ENCODE measurements at regions not wholly inside any gene's neighbourhood (a gene's known extent, or its start where the extent isn't known, plus 50 kb on each side); places are given as distances from the start of the nearest gene placed in this dataset.

- Histone ChIP-seq H3K27me3 (no peaks in the 10 kb centered on the region), H3K27ac (no peak overlapping the region), H3K36me3 (no peaks in the 10 kb centered on the region), H3K9me3 (no peaks in the 10 kb centered on the region), H3K4me3 (no peak overlapping the region), H3K4me1 (no peaks in the 10 kb centered on the region)
- intact Hi-C loops (cut with DNase I) = loop anchor here (10.0 kb wide), 1 partner anchor 387 kb away; the partner anchor contains the start of gene SRD5A3
- DNase-seq (ENCODE audit: low spot score in 2 of 2) = no peak
- TF ChIP-seq CTCF (IDR thresholded peaks at IDR 0.05) = no peak
These were observed 87.6 kb upstream of the EXOC1L start for GRCh38 chr4:55731959-55732358.

GRCh38 chr4:55732864-55733263 is 86.7 kb upstream of the EXOC1L start:
- Histone ChIP-seq H3K27me3 (no peaks in the 10 kb centered on the region), H3K4me1 (no peaks in the 10 kb centered on the region), H3K27ac (no peak overlapping the region), H3K9me3 (no peaks in the 10 kb centered on the region), H3K4me3 (no peak overlapping the region), H3K36me3 (no peaks in the 10 kb centered on the region)
- TF ChIP-seq CTCF (IDR thresholded peaks at IDR 0.05) = no peak
- intact Hi-C loops (cut with DNase I) = loop anchor here (10.0 kb wide), 1 partner anchor 388 kb away; the partner anchor contains the start of gene SRD5A3
- DNase-seq (ENCODE audit: low spot score in 2 of 2) = no peak

- H3K4me1 ChIP-seq = no peaks in the 10 kb centered on the region
- intact Hi-C loops (cut with DNase I) = loop anchor here (10.0 kb wide), 1 partner anchor 389 kb away; the partner anchor contains the start of gene SRD5A3
- TF ChIP-seq CTCF (IDR thresholded peaks at IDR 0.05) = no peak
- H3K36me3 ChIP-seq = no peaks in the 10 kb centered on the region
- no peaks in the 10 kb centered on the region for H3K27me3 ChIP-seq
- no peak overlapping the region for H3K4me3 ChIP-seq
- DNase-seq (ENCODE audit: low spot score in 2 of 2) = no peak
- H3K27ac ChIP-seq = no peak overlapping the region
- no peaks in the 10 kb centered on the region for H3K9me3 ChIP-seq
These were observed 85.7 kb upstream of the EXOC1L start for GRCh38 chr4:55733932-55734331.

- no peak overlapping the region for H3K4me3 ChIP-seq
- intact Hi-C loops (cut with DNase I) = loop anchor here (10.0 kb wide), 1 partner anchor 392 kb away; the partner anchor contains the start of gene SRD5A3
- TF ChIP-seq CTCF (IDR thresholded peaks at IDR 0.05) = peak in 2 of 3 experiments; percentile 10 to 26
- H3K36me3 ChIP-seq = no peaks in the 10 kb centered on the region
- no peaks in the 10 kb centered on the region for H3K4me1 ChIP-seq
- H3K27me3 ChIP-seq = no peaks in the 10 kb centered on the region
- no peak overlapping the region for H3K27ac ChIP-seq
- no peaks in the 10 kb centered on the region for H3K9me3 ChIP-seq
- no peak for DNase-seq (ENCODE audit: low spot score in 2 of 2)
These were observed 82.9 kb upstream of the EXOC1L start for GRCh38 chr4:55736605-55737183.

- Histone ChIP-seq H3K36me3 (no peaks in the 10 kb centered on the region), H3K27ac (no peak overlapping the region), H3K4me3 (no peak overlapping the region), H3K27me3 (no peaks in the 10 kb centered on the region), H3K9me3 (no peaks in the 10 kb centered on the region), H3K4me1 (no peaks in the 10 kb centered on the region)
- no peak for DNase-seq (ENCODE audit: low spot score in 2 of 2)
- no peak for TF ChIP-seq CTCF (IDR thresholded peaks at IDR 0.05)
- intact Hi-C loops (cut with DNase I) = no loop called here
These were observed 76.9 kb upstream of the EXOC1L start for GRCh38 chr4:55742655-55743202.

Data from ascending aorta (tissue), 2 donors.